ENCODE measurements at regions not wholly inside any gene's neighbourhood (a gene's known extent, or its start where the extent isn't known, plus 50 kb on each side); places are given as distances from the start of the nearest gene placed in this dataset.

DNA sequence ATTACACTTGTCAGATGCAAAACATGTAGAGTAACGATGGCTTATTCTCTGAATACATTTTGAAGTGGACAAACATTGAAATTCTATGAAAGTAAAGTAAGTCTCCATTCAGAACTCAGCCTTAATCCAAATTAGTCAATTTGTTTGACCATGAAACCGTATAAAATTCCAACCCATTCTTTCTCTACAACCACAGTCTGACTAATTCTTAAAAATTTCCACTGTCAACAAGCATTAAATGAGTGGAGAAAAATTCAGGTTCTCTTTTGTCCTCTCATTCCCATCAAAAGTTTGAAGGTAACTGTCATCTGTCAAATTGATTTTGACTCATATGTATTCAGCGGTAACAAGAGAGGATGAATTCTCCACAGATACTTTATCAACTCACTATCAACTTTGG, 1031.5 kb downstream of the SORCS1 start:
- Histone ChIP-seq H4K20me1 (ENCODE audit: control insufficient read depth, insufficient read depth, low read depth, low read length) (no peaks in the 10 kb centered on the region), H3F3A (ENCODE audit: control insufficient read depth, insufficient read depth) (no peaks in the 10 kb centered on the region), H3K27ac (ENCODE audit: low read depth, low read length) (no peak overlapping the region), H3K9me2 (replicated peaks; ENCODE audit: control insufficient read depth, low read length) (no peaks in the 10 kb centered on the region), H3K27me3 (ENCODE audit: control insufficient read depth, low read length) (no peaks in the 10 kb centered on the region), H3K4me2 (ENCODE audit: low read length) (no peak overlapping the region), H3K36me3 (ENCODE audit: control insufficient read depth, low read length) (no peaks in the 10 kb centered on the region), H3K79me2 (ENCODE audit: control insufficient read depth, low read length) (no peaks in the 10 kb centered on the region), H3K9me3 (ENCODE audit: control insufficient read depth, insufficient read depth, low read length) (no peaks in the 10 kb centered on the region), H3K4me3 (ENCODE audit: low read length) (no peak overlapping the region), H3K4me1 (ENCODE audit: control insufficient read depth, low read length) (no peaks in the 10 kb centered on the region)
- TF ChIP-seq, protein P1, sequence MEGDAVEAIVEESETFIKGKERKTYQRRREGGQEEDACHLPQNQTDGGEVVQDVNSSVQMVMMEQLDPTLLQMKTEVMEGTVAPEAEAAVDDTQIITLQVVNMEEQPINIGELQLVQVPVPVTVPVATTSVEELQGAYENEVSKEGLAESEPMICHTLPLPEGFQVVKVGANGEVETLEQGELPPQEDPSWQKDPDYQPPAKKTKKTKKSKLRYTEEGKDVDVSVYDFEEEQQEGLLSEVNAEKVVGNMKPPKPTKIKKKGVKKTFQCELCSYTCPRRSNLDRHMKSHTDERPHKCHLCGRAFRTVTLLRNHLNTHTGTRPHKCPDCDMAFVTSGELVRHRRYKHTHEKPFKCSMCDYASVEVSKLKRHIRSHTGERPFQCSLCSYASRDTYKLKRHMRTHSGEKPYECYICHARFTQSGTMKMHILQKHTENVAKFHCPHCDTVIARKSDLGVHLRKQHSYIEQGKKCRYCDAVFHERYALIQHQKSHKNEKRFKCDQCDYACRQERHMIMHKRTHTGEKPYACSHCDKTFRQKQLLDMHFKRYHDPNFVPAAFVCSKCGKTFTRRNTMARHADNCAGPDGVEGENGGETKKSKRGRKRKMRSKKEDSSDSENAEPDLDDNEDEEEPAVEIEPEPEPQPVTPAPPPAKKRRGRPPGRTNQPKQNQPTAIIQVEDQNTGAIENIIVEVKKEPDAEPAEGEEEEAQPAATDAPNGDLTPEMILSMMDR (IDR thresholded peaks at IDR 0.05; ENCODE audit: low read depth, low read length, poor library complexity, severe bottlenecking), result no peak
- TF ChIP-seq EZH2phosphoT487 (IDR thresholded peaks at IDR 0.05; ENCODE audit: borderline replicate concordance, low read length), result no peak

DNA sequence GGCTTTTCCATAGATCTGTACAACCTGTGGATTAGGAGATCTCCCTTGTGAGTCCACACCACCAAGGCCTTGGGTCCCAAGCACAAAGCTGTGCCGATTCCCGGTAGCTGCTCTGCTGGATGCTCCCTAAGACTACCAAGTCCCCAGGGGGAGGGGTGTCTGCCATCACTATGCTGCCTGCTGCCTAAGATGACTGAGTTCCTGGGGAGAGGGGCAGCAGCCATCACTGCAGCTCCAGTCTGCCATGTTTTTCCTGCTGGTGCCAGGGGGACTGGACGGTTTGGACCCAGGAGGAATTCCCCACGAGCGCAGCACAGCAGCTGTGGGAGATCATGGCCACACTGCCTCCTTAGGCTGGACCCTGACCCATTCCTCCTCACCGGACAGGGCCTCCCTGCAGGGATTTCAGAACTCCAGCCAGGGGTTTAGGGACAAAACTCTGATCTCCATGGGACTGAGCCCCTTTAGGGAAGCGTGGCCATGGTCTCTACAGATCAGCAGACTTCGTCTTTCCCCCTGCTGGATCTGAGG, 1049.8 kb downstream of the SORCS1 start:
- Histone ChIP-seq H3K27ac (ENCODE audit: low read depth, low read length) (no peak overlapping the region), H3K36me3 (ENCODE audit: control insufficient read depth, low read length) (no peaks in the 10 kb centered on the region), H3K27me3 (ENCODE audit: control insufficient read depth, low read length) (no peaks in the 10 kb centered on the region), H4K20me1 (ENCODE audit: control insufficient read depth, insufficient read depth, low read depth, low read length) (no peaks in the 10 kb centered on the region), H3K4me3 (ENCODE audit: low read length) (no peak overlapping the region), H3K9me3 (ENCODE audit: control insufficient read depth, insufficient read depth, low read length) (no peaks in the 10 kb centered on the region; the same call in 1 of the 2 replicates), H3K9me2 (replicated peaks; ENCODE audit: control insufficient read depth, low read length) (no peaks in the 10 kb centered on the region), H3K4me2 (ENCODE audit: low read length) (no peak overlapping the region), H3K4me1 (ENCODE audit: control insufficient read depth, low read length) (no peaks in the 10 kb centered on the region), H3F3A (ENCODE audit: control insufficient read depth, insufficient read depth) (no peaks in the 10 kb centered on the region), H3K79me2 (ENCODE audit: control insufficient read depth, low read length) (no peaks in the 10 kb centered on the region)
- TF ChIP-seq EZH2phosphoT487 (IDR thresholded peaks at IDR 0.05; ENCODE audit: borderline replicate concordance, low read length), result no peak
- TF ChIP-seq, protein P1 (IDR thresholded peaks at IDR 0.05; ENCODE audit: low read depth, low read length, poor library complexity, severe bottlenecking), result no peak

DNA sequence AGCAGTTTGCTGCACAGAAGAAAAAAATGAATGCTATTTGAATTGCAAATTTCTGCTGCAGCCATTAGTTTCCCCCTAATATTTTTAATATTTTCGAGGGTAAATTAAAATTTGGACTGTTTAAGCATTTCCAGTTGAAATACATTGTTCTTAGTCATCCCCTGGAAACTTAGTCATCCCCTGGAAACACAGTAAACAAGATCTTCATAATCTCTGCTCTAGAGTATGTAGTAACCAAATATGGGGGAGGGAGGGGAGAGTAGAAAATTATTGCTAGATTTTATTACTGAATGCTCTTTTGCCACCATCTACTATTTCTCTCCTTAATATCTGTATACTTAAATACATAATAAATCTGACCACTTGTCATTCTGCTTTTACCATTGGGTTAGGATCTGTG, 1053.3 kb downstream of the SORCS1 start:
- Histone ChIP-seq H3K4me3 (ENCODE audit: low read length) (no peak overlapping the region), H3K4me1 (ENCODE audit: control insufficient read depth, low read length) (no peaks in the 10 kb centered on the region), H3K9me2 (replicated peaks; ENCODE audit: control insufficient read depth, low read length) (no peaks in the 10 kb centered on the region), H3K9me3 (ENCODE audit: control insufficient read depth, insufficient read depth, low read length) (no peaks in the 10 kb centered on the region; the same call in 1 of the 2 replicates), H3K27ac (ENCODE audit: low read depth, low read length) (no peak overlapping the region), H3F3A (ENCODE audit: control insufficient read depth, insufficient read depth) (no peaks in the 10 kb centered on the region), H3K79me2 (ENCODE audit: control insufficient read depth, low read length) (no peaks in the 10 kb centered on the region), H3K4me2 (ENCODE audit: low read length) (no peak overlapping the region), H3K27me3 (ENCODE audit: control insufficient read depth, low read length) (no peaks in the 10 kb centered on the region), H4K20me1 (ENCODE audit: control insufficient read depth, insufficient read depth, low read depth, low read length) (no peaks in the 10 kb centered on the region), H3K36me3 (ENCODE audit: control insufficient read depth, low read length) (no peaks in the 10 kb centered on the region)
- TF ChIP-seq EZH2phosphoT487 (IDR thresholded peaks at IDR 0.05; ENCODE audit: borderline replicate concordance, low read length), result no peak
- TF ChIP-seq, protein P1 (IDR thresholded peaks at IDR 0.05; ENCODE audit: low read depth, low read length, poor library complexity, severe bottlenecking), result no peak
